Endothelial cell of umbilical vein (primary cell): ENCODE measurements at regions not wholly inside any gene's neighbourhood (a gene's known extent, or its start where the extent isn't known, plus 50 kb on each side); places are given as distances from the start of the nearest gene placed in this dataset.

Source experiments
- BruUV-seq: library from RNA; stranded (reverse); fragments of 400-500 nt; replicated peaks from 2 replicates; lab custom pipeline; 2021; lab: Mats Ljungman, UMichigan
- CTCF ChIA-PET: fragments of 300-600, 350-600 bp; sonication (Branson Sonifier 250); formaldehyde crosslinking; loops from one replicate; lab custom pipeline; 2021; ENCODE audit warnings: antibody characterized with exemption, inconsistent platforms; lab: Charles Lee
- POLR2A ChIA-PET: fragments of 300-600, 350-600 bp; sonication (Branson Sonifier 250); formaldehyde crosslinking; loops from one replicate; lab custom pipeline; 2021; ENCODE audit warnings: antibody characterized with exemption, inconsistent platforms; lab: Charles Lee
- DNase-seq: peaks from one replicate; pipeline ENCODE4 v3.0.0-alpha.2; 2011; ENCODE audit warnings: low read depth, low spot score
- FAIRE-seq: peaks from 2 replicates; lab custom pipeline; 2011; peaks lifted over from hg19 to GRCh38; lab: Jason Lieb, UNC
- H2AFZ ChIP-seq: 2 replicates; pipeline ENCODE4 v1.6.0; 2012; ENCODE audit warnings: low read depth, low read length, control low read depth, inconsistent platforms
- H3K27ac ChIP-seq: 2 replicates; pipeline ENCODE4 v1.5.1; 2011; ENCODE audit warnings: low read depth, mild to moderate bottlenecking, control low read depth, low read length, moderate library complexity; ENCODE audit not compliant: insufficient read depth
- H3K27me3 ChIP-seq, 2 experiments: 2 replicates each; pipeline versions ENCODE4 v1.6.0 to v1.6.1; 2011; ENCODE audit warnings: low read length in 2 of 2, mixed read lengths in 1 of 2; ENCODE audit not compliant: control insufficient read depth in 2 of 2, insufficient read depth in 2 of 2
- H3K36me3 ChIP-seq, 2 experiments: 2 replicates in 1 of 2; 3 replicates in 1 of 2; pipeline ENCODE4 v1.5.1; 2011; ENCODE audit warnings: low read length in 2 of 2, mild to moderate bottlenecking in 1 of 2, moderate library complexity in 1 of 2; ENCODE audit not compliant: control insufficient read depth in 2 of 2, insufficient read depth in 2 of 2; ENCODE audit errors: extremely low read depth in 1 of 2
- H3K4me1 ChIP-seq: 3 replicates; pipeline ENCODE4 v1.5.1; 2011; ENCODE audit warnings: mild to moderate bottlenecking, low read length; ENCODE audit not compliant: control insufficient read depth, insufficient read depth; ENCODE audit errors: extremely low read depth
- H3K4me2 ChIP-seq: 2 replicates; pipeline ENCODE4 v1.6.1; 2011; ENCODE audit warnings: low read length, control low read depth, mixed read lengths; ENCODE audit not compliant: insufficient read depth
- H3K4me3 ChIP-seq, 3 experiments: fragments of 200-600 bp in 1 of 3; sonication (generic), shearing (Covaris generic) in 1 of 3; replicated peaks in 1 of 3; 2 replicates each; pipeline ENCODE4 v1.5.1; 2011 to 2016; ENCODE audit warnings: control low read depth in 3 of 3, low read length in 3 of 3, mild to moderate bottlenecking in 2 of 3, inconsistent platforms in 1 of 3, low read depth in 1 of 3, moderate library complexity in 1 of 3; ENCODE audit not compliant: insufficient read depth in 1 of 3
- H3K79me2 ChIP-seq: 2 replicates; pipeline ENCODE4 v1.6.0; 2012; ENCODE audit warnings: low read length, inconsistent platforms; ENCODE audit not compliant: control insufficient read depth, insufficient read depth
- H3K9ac ChIP-seq: replicated peaks from 2 replicates; pipeline ENCODE3; 2011; ENCODE audit warnings: low read length, control low read depth; ENCODE audit not compliant: insufficient read depth; ENCODE audit errors: extremely low read depth
- H3K9me1 ChIP-seq: replicated peaks from 3 replicates; pipeline ENCODE4 v1.6.0; 2011; ENCODE audit warnings: mild to moderate bottlenecking, low read length; ENCODE audit not compliant: control insufficient read depth, insufficient read depth; ENCODE audit errors: extremely low read depth
- H3K9me3 ChIP-seq: replicated peaks from 2 replicates; pipeline ENCODE4 v1.5.1; 2012; ENCODE audit warnings: low read length, inconsistent platforms; ENCODE audit not compliant: control insufficient read depth, insufficient read depth
- H4K20me1 ChIP-seq: replicated peaks from 2 replicates; pipeline ENCODE3; 2011; ENCODE audit warnings: mild to moderate bottlenecking, low read length; ENCODE audit not compliant: control insufficient read depth, insufficient read depth; ENCODE audit errors: extremely low read depth
- CTCF ChIP-seq, 2 donors: IDR thresholded peaks; 1 replicate in 1 of 2; 2 replicates in 1 of 2; pipeline ENCODE4 v1.5.1; 2011; ENCODE audit warnings: low read length in 2 of 2, mild to moderate bottlenecking in 2 of 2, moderate library complexity in 2 of 2, control low read depth in 1 of 2, inconsistent platforms in 1 of 2, low read depth in 1 of 2; ENCODE audit not compliant: insufficient read depth in 1 of 2; ENCODE audit errors: extremely low read depth in 1 of 2
- EZH2 ChIP-seq: IDR thresholded peaks from 2 replicates; pipeline ENCODE4 v1.6.1; 2012; ENCODE audit warnings: borderline replicate concordance, low read depth, mild to moderate bottlenecking, moderate library complexity, low read length, inconsistent platforms; ENCODE audit not compliant: severe bottlenecking
- FOS ChIP-seq: IDR thresholded peaks from 2 replicates; pipeline ENCODE4 v1.6.1; 2011; ENCODE audit warnings: mild to moderate bottlenecking, low read length, moderate library complexity, borderline replicate concordance; ENCODE audit not compliant: insufficient read depth
- GATA2 ChIP-seq: IDR thresholded peaks from 2 replicates; pipeline ENCODE4 v1.7.0; 2011; ENCODE audit warnings: low read depth, mild to moderate bottlenecking, moderate library complexity, mixed read lengths, low read length; ENCODE audit not compliant: insufficient read length, insufficient read depth
- JUN ChIP-seq: IDR thresholded peaks from 2 replicates; pipeline ENCODE4 v1.6.1; 2011; ENCODE audit warnings: borderline replicate concordance, low read depth; ENCODE audit not compliant: insufficient read length, insufficient read depth
- MAX ChIP-seq: IDR thresholded peaks from 2 replicates; pipeline ENCODE4 v1.6.1; 2011; ENCODE audit not compliant: insufficient read depth, insufficient read length
- MYC ChIP-seq: IDR thresholded peaks from one replicate; pipeline ENCODE4 v1.6.1; 2011; ENCODE audit warnings: mild to moderate bottlenecking, low read depth, low read length
- POLR2A ChIP-seq: IDR thresholded peaks from 2 replicates; pipeline ENCODE4 v1.6.1; 2012; ENCODE audit warnings: low read depth, mild to moderate bottlenecking, control low read depth, low read length
- POLR2AphosphoS5 ChIP-seq: IDR thresholded peaks from 2 replicates; pipeline ENCODE4 v1.6.1; 2012; ENCODE audit warnings: low read depth, mild to moderate bottlenecking, control low read depth, low read length, moderate library complexity; ENCODE audit not compliant: insufficient read depth
- dilution Hi-C: fragments of 300-500 bp; cut with MboI; formaldehyde crosslinking; loops from one replicate; pipeline ENCODE4 v1.15.0; 2019; ENCODE audit warnings: low sequenced_read_pairs; ENCODE audit not compliant: extremely low pct_ligation_motif_present
- intact Hi-C: fragments of 100-400 bp; cut with micrococcal nuclease; formaldehyde crosslinking; loops from one replicate; pipeline ENCODE4 v1.10.0; 2022

GRCh38 chr22:48599346-48599745 is 1228.3 kb downstream of the BRD1 start:
- H4K20me1 ChIP-seq = no peaks in the 10 kb centered on the region
- POLR2A ChIA-PET = no interaction called here
- H3K9ac ChIP-seq = no peak overlapping the region
- H3K79me2 ChIP-seq = no peaks in the 10 kb centered on the region
- intact Hi-C loops (no loop called here), dilution Hi-C loops (no loop called here)
- FAIRE-seq = no peak
- BruUV-seq = no TSS peak
- TF ChIP-seq MAX = no peak
- TF ChIP-seq GATA2 = no peak
- no peak for TF ChIP-seq EZH2
- no peak for TF ChIP-seq CTCF (IDR thresholded peaks at IDR 0.05; ENCODE audit: extremely low read depth in 1 of 2, insufficient read depth in 1 of 2, low read depth in 1 of 2, low read length in 2 of 2)
- no peak for TF ChIP-seq POLR2A
- no peak for TF ChIP-seq FOS
- no peak for TF ChIP-seq MYC
- no peak for TF ChIP-seq POLR2AphosphoS5
- TF ChIP-seq JUN = no peak
- no peaks in the 10 kb centered on the region for H3K9me1 ChIP-seq
- no peak overlapping the region for H3K4me3 ChIP-seq
- peaks cover 4% of the 10 kb centered on the region for H3K9me3 ChIP-seq
- H3K4me1 ChIP-seq = no peaks in the 10 kb centered on the region
- no peak for DNase-seq
- no peaks in the 10 kb centered on the region for H3K36me3 ChIP-seq
- CTCF ChIA-PET = no interaction called here
- no peak overlapping the region for H2AFZ ChIP-seq
- H3K27ac ChIP-seq = no peak overlapping the region
- H3K27me3 ChIP-seq = no peaks in the 10 kb centered on the region
- H3K4me2 ChIP-seq = no peak overlapping the region
